ENCODE measurements at regions not wholly inside any gene's neighbourhood (a gene's known extent, or its start where the extent isn't known, plus 50 kb on each side); places are given as distances from the start of the nearest gene placed in this dataset.
"Not testable (repeated sequence)": the region's sequence is repeated elsewhere in the genome, so short reads cannot be mapped to it uniquely, and the experiment has no call there.

- TF ChIP-seq SPI1 (IDR thresholded peaks at IDR 0.05; ENCODE audit: low read depth, low read length) (no peak), POU2F2 (IDR thresholded peaks at IDR 0.05; ENCODE audit: low read depth, low read length) (no peak), POLR2A (IDR thresholded peaks at IDR 0.05; ENCODE audit: low read depth, low read length) (no peak), PAX5 (IDR thresholded peaks at IDR 0.05; ENCODE audit: insufficient read depth, low read length, severe bottlenecking) (no peak), TAF1 (IDR thresholded peaks at IDR 0.05; ENCODE audit: low read depth, low read length) (no peak), POLR2AphosphoS5 (IDR thresholded peaks at IDR 0.05; ENCODE audit: low read depth, low read length) (no peak)
- no peak for DNase-seq (ENCODE audit: insufficient read length, low spot score)
- FAIRE-seq, result no peak
These were observed 142.8 kb upstream of the RAB4A start for GRCh38 chr1:229128066-229128608.

- TF ChIP-seq POU2F2 (IDR thresholded peaks at IDR 0.05; ENCODE audit: low read depth, low read length), result no peak
- TF ChIP-seq PAX5 (IDR thresholded peaks at IDR 0.05; ENCODE audit: insufficient read depth, low read length, severe bottlenecking), result no peak
- TF ChIP-seq POLR2A (IDR thresholded peaks at IDR 0.05; ENCODE audit: low read depth, low read length), result no peak
- TF ChIP-seq POLR2AphosphoS5 (IDR thresholded peaks at IDR 0.05; ENCODE audit: low read depth, low read length), result no peak
- TF ChIP-seq TAF1 (IDR thresholded peaks at IDR 0.05; ENCODE audit: low read depth, low read length), result no peak
- no peak for TF ChIP-seq SPI1 (IDR thresholded peaks at IDR 0.05; ENCODE audit: low read depth, low read length)
- DNase-seq (ENCODE audit: insufficient read length, low spot score) (no peak), FAIRE-seq (no peak)
These were observed 141.4 kb upstream of the RAB4A start for GRCh38 chr1:229129301-229130027.

- no peak for DNase-seq (ENCODE audit: insufficient read length, low spot score)
- no peak for FAIRE-seq
- TF ChIP-seq POU2F2 (IDR thresholded peaks at IDR 0.05; ENCODE audit: low read depth, low read length) (no peak), SPI1 (IDR thresholded peaks at IDR 0.05; ENCODE audit: low read depth, low read length) (no peak), POLR2AphosphoS5 (IDR thresholded peaks at IDR 0.05; ENCODE audit: low read depth, low read length) (no peak), PAX5 (IDR thresholded peaks at IDR 0.05; ENCODE audit: insufficient read depth, low read length, severe bottlenecking) (no peak), POLR2A (IDR thresholded peaks at IDR 0.05; ENCODE audit: low read depth, low read length) (no peak), TAF1 (IDR thresholded peaks at IDR 0.05; ENCODE audit: low read depth, low read length) (no peak)
These were observed 140.8 kb upstream of the RAB4A start for GRCh38 chr1:229130028-229130668.

GRCh38 chr1:229131243-229132105 lies 139.4 kb upstream of the RAB4A start:
- DNase-seq (ENCODE audit: insufficient read length, low spot score) (no peak), FAIRE-seq (no peak)
- no peak for TF ChIP-seq POLR2AphosphoS5 (IDR thresholded peaks at IDR 0.05; ENCODE audit: low read depth, low read length)
- no peak for TF ChIP-seq POU2F2 (IDR thresholded peaks at IDR 0.05; ENCODE audit: low read depth, low read length)
- TF ChIP-seq POLR2A (IDR thresholded peaks at IDR 0.05; ENCODE audit: low read depth, low read length), result no peak

- FAIRE-seq (no peak), DNase-seq (ENCODE audit: insufficient read length, low spot score) (no peak)
- TF ChIP-seq SPI1 (IDR thresholded peaks at IDR 0.05; ENCODE audit: low read depth, low read length), result no peak
- TF ChIP-seq PAX5 (IDR thresholded peaks at IDR 0.05; ENCODE audit: insufficient read depth, low read length, severe bottlenecking), result no peak
- TF ChIP-seq POLR2AphosphoS5 (IDR thresholded peaks at IDR 0.05; ENCODE audit: low read depth, low read length), result no peak
These were observed 138.8 kb upstream of the RAB4A start for GRCh38 chr1:229132106-229132443.

- TF ChIP-seq TAF1 (IDR thresholded peaks at IDR 0.05; ENCODE audit: low read depth, low read length), result no peak
- TF ChIP-seq POU2F2 (IDR thresholded peaks at IDR 0.05; ENCODE audit: low read depth, low read length), result no peak
- TF ChIP-seq POLR2AphosphoS5 (IDR thresholded peaks at IDR 0.05; ENCODE audit: low read depth, low read length), result no peak
- TF ChIP-seq POLR2A (IDR thresholded peaks at IDR 0.05; ENCODE audit: low read depth, low read length), result no peak
- no peak for TF ChIP-seq PAX5 (IDR thresholded peaks at IDR 0.05; ENCODE audit: insufficient read depth, low read length, severe bottlenecking)
- no peak for TF ChIP-seq SPI1 (IDR thresholded peaks at IDR 0.05; ENCODE audit: low read depth, low read length)
- FAIRE-seq (no peak), DNase-seq (ENCODE audit: insufficient read length, low spot score) (no peak)
These were observed 138.2 kb upstream of the RAB4A start for GRCh38 chr1:229132706-229133105.

GRCh38 chr1:229133151-229133550 lies 137.8 kb upstream of the RAB4A start:
- TF ChIP-seq POU2F2 (IDR thresholded peaks at IDR 0.05; ENCODE audit: low read depth, low read length), result no peak
- no peak for TF ChIP-seq PAX5 (IDR thresholded peaks at IDR 0.05; ENCODE audit: insufficient read depth, low read length, severe bottlenecking)
- TF ChIP-seq SPI1 (IDR thresholded peaks at IDR 0.05; ENCODE audit: low read depth, low read length), result peak; percentile 45; the same call in 1 of the 2 replicates
- FAIRE-seq, result no peak
- DNase-seq (ENCODE audit: insufficient read length, low spot score), result no peak

- DNase-seq (ENCODE audit: insufficient read length, low spot score) (no peak), FAIRE-seq (no peak)
- TF ChIP-seq TAF1 (IDR thresholded peaks at IDR 0.05; ENCODE audit: low read depth, low read length) (no peak), POU2F2 (IDR thresholded peaks at IDR 0.05; ENCODE audit: low read depth, low read length) (no peak), POLR2AphosphoS5 (IDR thresholded peaks at IDR 0.05; ENCODE audit: low read depth, low read length) (no peak), POLR2A (IDR thresholded peaks at IDR 0.05; ENCODE audit: low read depth, low read length) (no peak), SPI1 (IDR thresholded peaks at IDR 0.05; ENCODE audit: low read depth, low read length) (no peak), PAX5 (IDR thresholded peaks at IDR 0.05; ENCODE audit: insufficient read depth, low read length, severe bottlenecking) (no peak)
These were observed 137.1 kb upstream of the RAB4A start for GRCh38 chr1:229133811-229134210.

GRCh38 chr1:229134381-229135217 lies 136.3 kb upstream of the RAB4A start:
- DNase-seq (ENCODE audit: insufficient read length, low spot score), result not testable (repeated sequence)

More at GRCh38 chr1:229134381-229135217, 136.3 kb upstream of the RAB4A start:
- FAIRE-seq, result not testable (repeated sequence)

All from GM12891 (cell line).